Keratinocyte (primary cell): ENCODE measurements at regions not wholly inside any gene's neighbourhood (a gene's known extent, or its start where the extent isn't known, plus 50 kb on each side); places are given as distances from the start of the nearest gene placed in this dataset.

Source experiments
- DNase-seq: peaks from one replicate; pipeline ENCODE4 v3.0.0-alpha.2; 2011; ENCODE audit warnings: low read depth, missing footprints, low spot score
- FAIRE-seq: peaks from 2 replicates; lab custom pipeline; 2011; peaks lifted over from hg19 to GRCh38; lab: Jason Lieb, UNC
- H2AFZ ChIP-seq: 2 replicates; pipeline ENCODE4 v1.6.0; 2012; ENCODE audit warnings: low read length, control low read depth, inconsistent platforms; ENCODE audit not compliant: control insufficient read depth
- H3K27ac ChIP-seq: 2 replicates; pipeline ENCODE4 v1.5.1; 2011; ENCODE audit warnings: low read length; ENCODE audit not compliant: control insufficient read depth, insufficient read depth
- H3K27me3 ChIP-seq: 3 replicates; pipeline ENCODE4 v1.6.0; 2011; ENCODE audit warnings: low read length; ENCODE audit not compliant: control insufficient read depth, insufficient read depth; ENCODE audit errors: extremely low read depth
- H3K36me3 ChIP-seq, 2 experiments: 2 replicates in 1 of 2; 3 replicates in 1 of 2; pipeline ENCODE4 v1.5.1; 2011; ENCODE audit warnings: low read length in 2 of 2, mild to moderate bottlenecking in 1 of 2; ENCODE audit not compliant: control insufficient read depth in 2 of 2, insufficient read depth in 2 of 2; ENCODE audit errors: extremely low read depth in 1 of 2
- H3K4me1 ChIP-seq: 3 replicates; pipeline ENCODE4 v1.5.1; 2011; ENCODE audit warnings: low read length; ENCODE audit not compliant: control insufficient read depth, insufficient read depth; ENCODE audit errors: extremely low read depth
- H3K4me2 ChIP-seq: 3 replicates; pipeline ENCODE4 v1.6.0; 2011; ENCODE audit warnings: low read depth, low read length; ENCODE audit not compliant: control insufficient read depth, insufficient read depth; ENCODE audit errors: extremely low read depth
- H3K4me3 ChIP-seq, 3 experiments: fragments of 200-600 bp in 1 of 3; sonication (generic) in 1 of 3; 2 replicates in 2 of 3; 3 replicates in 1 of 3; pipeline ENCODE4 v1.5.1; 2011 to 2016; ENCODE audit warnings: low read length in 3 of 3, mild to moderate bottlenecking in 3 of 3, control low read depth in 2 of 3, inconsistent platforms in 1 of 3, low read depth in 1 of 3, mixed read lengths in 1 of 3, mixed run types in 1 of 3, moderate library complexity in 1 of 3; ENCODE audit not compliant: control insufficient read depth in 2 of 3, insufficient read depth in 2 of 3; ENCODE audit errors: extremely low read depth in 1 of 3
- H3K79me2 ChIP-seq: 2 replicates; pipeline ENCODE4 v1.6.0; 2012; ENCODE audit warnings: low read length; ENCODE audit not compliant: control insufficient read depth, insufficient read depth
- H3K9ac ChIP-seq: 3 replicates; pipeline ENCODE4 v1.6.0; 2011; ENCODE audit warnings: low read length; ENCODE audit not compliant: control insufficient read depth, insufficient read depth; ENCODE audit errors: extremely low read depth
- H3K9me1 ChIP-seq: 3 replicates; pipeline ENCODE4 v1.6.0; 2011; ENCODE audit warnings: low read length; ENCODE audit not compliant: control insufficient read depth, insufficient read depth; ENCODE audit errors: extremely low read depth
- H3K9me3 ChIP-seq: 2 replicates; pipeline ENCODE4 v1.5.1; 2012; ENCODE audit warnings: low read depth, low read length; ENCODE audit not compliant: control insufficient read depth
- H4K20me1 ChIP-seq: 3 replicates; pipeline ENCODE4 v1.6.0; 2011; ENCODE audit warnings: low read length; ENCODE audit not compliant: control insufficient read depth, insufficient read depth; ENCODE audit errors: extremely low read depth
- EZH2 ChIP-seq: IDR thresholded peaks from one replicate; pipeline ENCODE4 v1.6.1; 2012; ENCODE audit warnings: inconsistent platforms, mild to moderate bottlenecking, low read length, moderate library complexity
- dilution Hi-C: fragments of 300-500 bp; cut with MboI; formaldehyde crosslinking; loops from one replicate; pipeline ENCODE4 v1.7.0; 2020; ENCODE audit warnings: low sequenced_read_pairs; ENCODE audit not compliant: extremely low pct_ligation_motif_present
- TF ChIP-seq, protein P1 (sequence below), 3 experiments: IDR thresholded peaks in 1 of 3; conservative IDR thresholded peaks in 1 of 3; optimal IDR thresholded peaks in 1 of 3; 2 replicates in 2 of 3; 3 replicates in 1 of 3; pipeline versions ENCODE3 to v1.5.1; 2011; ENCODE audit warnings: low read length in 3 of 3, mild to moderate bottlenecking in 3 of 3, moderate library complexity in 2 of 3, control low read depth in 1 of 3, inconsistent platforms in 1 of 3; ENCODE audit not compliant: insufficient read depth in 2 of 3; ENCODE audit errors: extremely low read depth in 1 of 3

DNA sequence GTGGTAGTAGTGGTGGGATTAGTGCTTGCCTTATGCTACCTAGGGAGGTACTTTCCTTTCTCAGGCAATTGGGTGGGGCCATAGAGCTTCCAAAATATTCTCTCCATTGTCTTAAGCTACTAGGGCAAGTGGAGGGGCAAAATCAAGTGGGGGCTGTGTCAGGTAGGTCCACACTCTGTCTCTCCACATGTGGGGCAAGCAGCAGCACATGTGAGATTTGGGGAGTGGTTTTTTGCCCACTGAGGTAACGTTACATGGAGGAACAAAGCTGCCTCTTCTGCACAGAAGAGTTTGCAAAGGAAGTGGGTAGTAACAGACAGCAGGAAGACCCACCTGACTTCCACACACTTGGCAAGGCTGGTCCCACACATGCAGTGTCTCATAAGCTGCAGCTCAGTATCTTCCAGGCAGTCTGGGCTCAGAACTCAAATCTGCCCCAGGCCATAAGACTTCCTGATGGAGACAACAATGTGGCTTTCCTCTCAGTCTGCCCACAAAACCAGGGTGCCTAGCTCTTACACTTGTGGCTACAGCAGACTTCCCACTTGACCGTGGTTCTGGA, 1581.5 kb upstream of the PCDH20 start:
- Histone ChIP-seq H3K9ac (no peak overlapping the region), H3K4me1 (no peaks in the 10 kb centered on the region), H4K20me1 (no peaks in the 10 kb centered on the region), H3K4me2 (no peak overlapping the region), H3K27ac (no peak overlapping the region), H3K79me2 (no peaks in the 10 kb centered on the region), H3K9me1 (no peaks in the 10 kb centered on the region), H2AFZ (no peak overlapping the region), H3K4me3 (no peak overlapping the region), H3K9me3 (no peaks in the 10 kb centered on the region), H3K27me3 (no peaks in the 10 kb centered on the region), H3K36me3 (no peaks in the 10 kb centered on the region)
- DNase-seq (no peak), FAIRE-seq (no peak)
- TF ChIP-seq, protein P1, sequence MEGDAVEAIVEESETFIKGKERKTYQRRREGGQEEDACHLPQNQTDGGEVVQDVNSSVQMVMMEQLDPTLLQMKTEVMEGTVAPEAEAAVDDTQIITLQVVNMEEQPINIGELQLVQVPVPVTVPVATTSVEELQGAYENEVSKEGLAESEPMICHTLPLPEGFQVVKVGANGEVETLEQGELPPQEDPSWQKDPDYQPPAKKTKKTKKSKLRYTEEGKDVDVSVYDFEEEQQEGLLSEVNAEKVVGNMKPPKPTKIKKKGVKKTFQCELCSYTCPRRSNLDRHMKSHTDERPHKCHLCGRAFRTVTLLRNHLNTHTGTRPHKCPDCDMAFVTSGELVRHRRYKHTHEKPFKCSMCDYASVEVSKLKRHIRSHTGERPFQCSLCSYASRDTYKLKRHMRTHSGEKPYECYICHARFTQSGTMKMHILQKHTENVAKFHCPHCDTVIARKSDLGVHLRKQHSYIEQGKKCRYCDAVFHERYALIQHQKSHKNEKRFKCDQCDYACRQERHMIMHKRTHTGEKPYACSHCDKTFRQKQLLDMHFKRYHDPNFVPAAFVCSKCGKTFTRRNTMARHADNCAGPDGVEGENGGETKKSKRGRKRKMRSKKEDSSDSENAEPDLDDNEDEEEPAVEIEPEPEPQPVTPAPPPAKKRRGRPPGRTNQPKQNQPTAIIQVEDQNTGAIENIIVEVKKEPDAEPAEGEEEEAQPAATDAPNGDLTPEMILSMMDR (optimal IDR thresholded peaks at IDR 0.05 in 1 of 3, IDR thresholded peaks at IDR 0.05 in 1 of 3, conservative IDR thresholded peaks at IDR 0.05 in 1 of 3; ENCODE audit: extremely low read depth in 1 of 3, insufficient read depth in 2 of 3, low read length in 3 of 3), result no peak
- TF ChIP-seq EZH2, result no peak
- dilution Hi-C loops, result no loop called here

DNA sequence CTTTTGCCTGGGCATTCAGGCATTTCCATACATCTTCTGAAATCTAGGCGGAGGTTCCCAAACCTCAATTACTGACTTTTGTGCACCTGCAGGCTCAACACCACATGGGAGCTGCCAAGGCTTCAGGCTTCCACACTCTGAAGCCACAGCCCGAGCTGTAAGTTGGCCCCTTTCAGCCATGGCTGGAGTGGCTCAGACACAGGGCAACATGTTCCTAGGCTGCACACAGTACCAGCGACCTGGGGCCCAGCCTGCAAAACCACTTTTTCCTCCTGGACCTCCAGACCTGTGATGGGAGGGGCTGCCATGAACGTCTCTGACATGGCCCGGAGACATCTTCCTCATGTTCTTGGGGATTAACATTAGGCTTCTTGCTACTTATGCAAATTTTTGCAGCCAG, 1558.2 kb upstream of the PCDH20 start:
- H3K4me1 ChIP-seq, result no peaks in the 10 kb centered on the region
- no peaks in the 10 kb centered on the region for H3K9me3 ChIP-seq
- no peak overlapping the region for H3K9ac ChIP-seq
- H3K79me2 ChIP-seq, result no peaks in the 10 kb centered on the region
- DNase-seq (no peak), FAIRE-seq (no peak)
- H3K9me1 ChIP-seq, result no peaks in the 10 kb centered on the region
- dilution Hi-C loops, result no loop called here
- H3K4me2 ChIP-seq, result no peak overlapping the region
- no peak overlapping the region for H3K4me3 ChIP-seq
- H2AFZ ChIP-seq, result no peak overlapping the region
- no peaks in the 10 kb centered on the region for H3K27me3 ChIP-seq
- no peaks in the 10 kb centered on the region for H4K20me1 ChIP-seq
- no peak for TF ChIP-seq EZH2
- no peak overlapping the region for H3K27ac ChIP-seq
- H3K36me3 ChIP-seq, result no peaks in the 10 kb centered on the region

DNA sequence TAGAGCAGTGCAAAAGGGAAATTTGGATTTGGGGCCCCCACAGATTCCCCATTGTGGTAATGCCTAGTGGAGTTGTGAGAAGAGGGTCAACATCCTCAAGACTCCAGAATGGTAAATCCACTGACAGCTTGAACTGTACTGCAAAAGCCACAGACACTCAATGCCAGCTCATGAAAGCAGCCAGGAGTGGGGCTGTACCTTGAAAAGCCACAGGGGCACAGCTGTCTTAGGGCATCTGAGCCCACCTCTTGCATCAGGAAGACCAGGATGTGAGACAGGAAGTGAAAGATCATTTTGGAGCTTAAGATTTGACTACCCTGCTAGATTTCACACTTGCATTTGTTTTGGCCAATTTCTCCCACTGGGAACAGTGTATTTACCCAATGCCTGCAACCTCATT, 1548.9 kb upstream of the PCDH20 start:
- H3K9me3 ChIP-seq, result no peaks in the 10 kb centered on the region
- no peaks in the 10 kb centered on the region for H3K36me3 ChIP-seq
- no peaks in the 10 kb centered on the region for H4K20me1 ChIP-seq
- no peak overlapping the region for H3K27ac ChIP-seq
- no peak overlapping the region for H3K4me2 ChIP-seq
- no peak overlapping the region for H3K4me3 ChIP-seq
- TF ChIP-seq, protein P1 (optimal IDR thresholded peaks at IDR 0.05 in 1 of 3, IDR thresholded peaks at IDR 0.05 in 1 of 3, conservative IDR thresholded peaks at IDR 0.05 in 1 of 3; ENCODE audit: extremely low read depth in 1 of 3, insufficient read depth in 2 of 3, low read length in 3 of 3), result no peak
- TF ChIP-seq EZH2, result no peak
- H3K27me3 ChIP-seq, result no peaks in the 10 kb centered on the region
- no peak overlapping the region for H2AFZ ChIP-seq
- no peaks in the 10 kb centered on the region for H3K79me2 ChIP-seq
- DNase-seq, result no peak
- no peak overlapping the region for H3K9ac ChIP-seq
- H3K9me1 ChIP-seq, result no peaks in the 10 kb centered on the region
- dilution Hi-C loops, result no loop called here
- no peaks in the 10 kb centered on the region for H3K4me1 ChIP-seq
- no peak for FAIRE-seq
